ENCODE measurements at regions not wholly inside any gene's neighbourhood (a gene's known extent, or its start where the extent isn't known, plus 50 kb on each side); places are given as distances from the start of the nearest gene placed in this dataset.

DNA sequence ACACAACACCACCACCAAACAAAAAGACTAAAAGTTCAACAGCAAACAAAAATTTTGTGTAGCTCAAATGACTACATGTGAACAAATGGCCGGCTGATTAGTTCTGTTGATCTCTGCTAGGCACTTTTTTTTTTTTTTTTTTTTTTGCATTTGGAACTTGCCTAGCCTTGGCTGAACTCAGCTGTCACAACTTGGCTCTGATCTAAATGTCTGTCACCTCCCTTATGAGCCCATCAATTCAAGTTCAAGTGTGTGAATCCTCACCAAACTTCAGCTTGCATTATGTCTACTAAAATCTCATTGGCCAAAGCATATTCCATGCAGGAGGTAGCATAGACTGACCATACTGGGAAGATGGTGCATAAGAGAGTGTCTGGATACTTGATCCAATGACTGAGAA, 606.5 kb upstream of the ADGRL4 start:
- no peaks in the 10 kb centered on the region for H3K27me3 ChIP-seq
- TF ChIP-seq, protein P1, sequence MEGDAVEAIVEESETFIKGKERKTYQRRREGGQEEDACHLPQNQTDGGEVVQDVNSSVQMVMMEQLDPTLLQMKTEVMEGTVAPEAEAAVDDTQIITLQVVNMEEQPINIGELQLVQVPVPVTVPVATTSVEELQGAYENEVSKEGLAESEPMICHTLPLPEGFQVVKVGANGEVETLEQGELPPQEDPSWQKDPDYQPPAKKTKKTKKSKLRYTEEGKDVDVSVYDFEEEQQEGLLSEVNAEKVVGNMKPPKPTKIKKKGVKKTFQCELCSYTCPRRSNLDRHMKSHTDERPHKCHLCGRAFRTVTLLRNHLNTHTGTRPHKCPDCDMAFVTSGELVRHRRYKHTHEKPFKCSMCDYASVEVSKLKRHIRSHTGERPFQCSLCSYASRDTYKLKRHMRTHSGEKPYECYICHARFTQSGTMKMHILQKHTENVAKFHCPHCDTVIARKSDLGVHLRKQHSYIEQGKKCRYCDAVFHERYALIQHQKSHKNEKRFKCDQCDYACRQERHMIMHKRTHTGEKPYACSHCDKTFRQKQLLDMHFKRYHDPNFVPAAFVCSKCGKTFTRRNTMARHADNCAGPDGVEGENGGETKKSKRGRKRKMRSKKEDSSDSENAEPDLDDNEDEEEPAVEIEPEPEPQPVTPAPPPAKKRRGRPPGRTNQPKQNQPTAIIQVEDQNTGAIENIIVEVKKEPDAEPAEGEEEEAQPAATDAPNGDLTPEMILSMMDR (IDR thresholded peaks at IDR 0.05): no peak
- H3K36me3 ChIP-seq: no peaks in the 10 kb centered on the region
- no peak for DNase-seq (ENCODE audit: low spot score)
- H3K4me3 ChIP-seq: no peak overlapping the region
- H3K27ac ChIP-seq: no peak overlapping the region
- no peaks in the 10 kb centered on the region for H3K4me1 ChIP-seq
- H3K9me3 ChIP-seq: no peaks in the 10 kb centered on the region

DNA sequence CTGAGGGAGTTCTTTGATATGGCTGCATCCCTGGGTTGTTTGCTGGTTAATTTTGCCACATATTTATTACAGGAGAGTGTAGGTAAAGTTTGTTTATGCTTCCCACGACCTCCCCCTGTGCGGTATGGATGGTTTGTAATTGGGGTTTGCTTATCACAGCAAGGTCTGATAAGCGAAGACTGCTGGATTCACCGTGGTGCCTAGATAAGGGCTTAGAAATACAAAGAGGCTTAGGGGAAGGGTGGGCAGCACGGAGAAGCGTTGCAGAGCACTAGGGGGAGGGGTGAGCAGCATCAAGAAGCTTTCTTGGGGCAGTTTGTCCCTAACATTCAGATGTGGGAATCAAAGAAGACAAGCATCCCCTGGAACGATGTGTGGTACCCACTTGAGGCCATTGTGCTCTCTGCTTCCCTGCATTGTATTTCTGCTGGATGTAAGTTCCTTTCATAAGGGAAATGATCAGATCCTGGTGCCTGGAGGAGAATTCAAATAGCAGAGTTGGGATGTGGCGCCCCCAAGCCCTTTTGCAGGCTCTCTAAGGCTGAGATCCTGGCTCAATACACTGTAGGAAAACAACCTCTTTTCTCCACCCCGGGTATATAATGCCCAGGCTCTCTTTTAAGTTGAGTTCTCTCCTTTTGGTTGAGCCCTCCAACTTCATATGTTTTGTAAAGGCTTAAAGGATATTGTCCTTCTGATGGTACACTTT, 598.1 kb upstream of the ADGRL4 start:
- peaks cover 0 to 12% of the 10 kb centered on the region in 2 donors for H3K9me3 ChIP-seq
- TF ChIP-seq, protein P1 (IDR thresholded peaks at IDR 0.05): no peak
- H3K27ac ChIP-seq: no peak overlapping the region
- no peaks in the 10 kb centered on the region for H3K27me3 ChIP-seq
- no peak for DNase-seq (ENCODE audit: low spot score)
- no peaks in the 10 kb centered on the region for H3K36me3 ChIP-seq
- no peak overlapping the region for H3K4me3 ChIP-seq
- H3K4me1 ChIP-seq: no peaks in the 10 kb centered on the region

DNA sequence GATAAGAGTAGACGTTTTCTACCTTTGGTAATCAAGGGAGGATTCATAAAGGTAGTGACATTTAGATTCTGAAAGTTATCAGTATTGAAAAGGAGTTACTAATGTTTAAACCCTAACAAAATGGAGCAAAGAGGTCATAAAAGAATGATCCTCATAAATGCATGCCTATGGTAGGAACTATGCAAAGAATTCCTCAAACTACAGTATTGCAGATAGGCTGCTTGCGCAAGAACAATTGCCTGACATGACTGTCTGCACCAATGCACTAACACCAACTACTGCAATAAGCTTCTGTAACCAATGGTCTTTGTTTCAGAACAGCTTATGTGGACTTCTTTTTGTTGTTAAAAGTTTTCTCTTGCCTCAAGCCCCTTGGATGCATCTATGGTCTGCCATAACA, 597.3 kb upstream of the ADGRL4 start:
- no peak for DNase-seq (ENCODE audit: low spot score)
- Histone ChIP-seq H3K27me3 (no peaks in the 10 kb centered on the region), H3K4me3 (no peak overlapping the region), H3K4me1 (no peaks in the 10 kb centered on the region), H3K36me3 (no peaks in the 10 kb centered on the region), H3K27ac (no peak overlapping the region), H3K9me3 (peaks cover 0 to 12% of the 10 kb centered on the region in 2 donors)
- TF ChIP-seq, protein P1 (IDR thresholded peaks at IDR 0.05): no peak

DNA sequence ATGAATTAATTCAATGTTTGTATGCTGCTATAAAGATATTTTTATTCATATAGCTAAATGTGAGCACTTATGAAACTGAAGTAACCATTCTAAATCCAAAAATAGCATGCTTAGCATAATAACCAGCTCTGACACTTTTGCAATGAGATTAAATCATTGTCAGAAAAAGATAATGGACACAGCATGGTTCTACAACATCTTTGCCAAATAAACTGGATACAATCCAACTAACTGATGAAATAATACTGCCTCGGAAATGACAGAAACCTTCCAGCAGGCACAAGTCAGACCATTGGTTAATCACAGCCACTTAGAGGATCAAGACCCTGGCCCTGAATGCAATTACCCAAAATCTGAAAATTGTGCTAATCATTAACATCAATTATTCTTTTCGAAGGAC, 592.7 kb upstream of the ADGRL4 start:
- H3K27me3 ChIP-seq: no peaks in the 10 kb centered on the region
- H3K36me3 ChIP-seq: no peaks in the 10 kb centered on the region
- no peaks in the 10 kb centered on the region for H3K4me1 ChIP-seq
- H3K4me3 ChIP-seq: no peak overlapping the region
- H3K27ac ChIP-seq: no peak overlapping the region
- DNase-seq (ENCODE audit: low spot score): no peak
- H3K9me3 ChIP-seq: peaks cover 0 to 12% of the 10 kb centered on the region in 2 donors
- TF ChIP-seq, protein P1 (IDR thresholded peaks at IDR 0.05): no peak

DNA sequence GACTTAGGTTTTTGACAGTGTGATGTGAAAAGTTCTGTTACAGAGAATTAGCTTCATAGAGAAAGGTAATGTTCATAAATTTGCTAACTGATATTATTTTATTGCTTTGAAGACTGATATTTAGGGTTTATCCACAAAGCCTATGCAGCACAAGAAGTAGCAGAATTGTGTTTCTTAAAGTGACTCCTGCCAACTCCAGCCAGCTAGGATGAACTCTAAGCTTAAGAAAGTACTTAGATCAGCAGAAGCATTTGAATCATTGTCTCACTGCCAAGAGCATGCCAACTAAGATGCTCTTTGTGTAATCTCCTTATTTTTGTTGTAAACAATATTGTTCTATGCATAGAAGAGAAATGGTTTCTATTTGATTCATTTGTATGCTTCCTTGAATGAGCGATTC, 589.4 kb upstream of the ADGRL4 start:
- DNase-seq (ENCODE audit: low spot score): no peak

More for the DNA sequence above, 589.4 kb upstream of the ADGRL4 start:
- TF ChIP-seq, protein P1 (IDR thresholded peaks at IDR 0.05): no peak
- H3K36me3 ChIP-seq: no peaks in the 10 kb centered on the region
- H3K27me3 ChIP-seq: no peaks in the 10 kb centered on the region
- H3K4me1 ChIP-seq: no peaks in the 10 kb centered on the region
- H3K4me3 ChIP-seq: no peak overlapping the region
- no peak overlapping the region for H3K27ac ChIP-seq
- H3K9me3 ChIP-seq: no peaks in the 10 kb centered on the region

Measured in right atrium auricular region (tissue), 2 donors.